ENCODE measurements at regions not wholly inside any gene's neighbourhood (a gene's known extent, or its start where the extent isn't known, plus 50 kb on each side); places are given as distances from the start of the nearest gene placed in this dataset.
"Not testable (repeated sequence)": the region's sequence is repeated elsewhere in the genome, so short reads cannot be mapped to it uniquely, and the experiment has no call there.

DNA sequence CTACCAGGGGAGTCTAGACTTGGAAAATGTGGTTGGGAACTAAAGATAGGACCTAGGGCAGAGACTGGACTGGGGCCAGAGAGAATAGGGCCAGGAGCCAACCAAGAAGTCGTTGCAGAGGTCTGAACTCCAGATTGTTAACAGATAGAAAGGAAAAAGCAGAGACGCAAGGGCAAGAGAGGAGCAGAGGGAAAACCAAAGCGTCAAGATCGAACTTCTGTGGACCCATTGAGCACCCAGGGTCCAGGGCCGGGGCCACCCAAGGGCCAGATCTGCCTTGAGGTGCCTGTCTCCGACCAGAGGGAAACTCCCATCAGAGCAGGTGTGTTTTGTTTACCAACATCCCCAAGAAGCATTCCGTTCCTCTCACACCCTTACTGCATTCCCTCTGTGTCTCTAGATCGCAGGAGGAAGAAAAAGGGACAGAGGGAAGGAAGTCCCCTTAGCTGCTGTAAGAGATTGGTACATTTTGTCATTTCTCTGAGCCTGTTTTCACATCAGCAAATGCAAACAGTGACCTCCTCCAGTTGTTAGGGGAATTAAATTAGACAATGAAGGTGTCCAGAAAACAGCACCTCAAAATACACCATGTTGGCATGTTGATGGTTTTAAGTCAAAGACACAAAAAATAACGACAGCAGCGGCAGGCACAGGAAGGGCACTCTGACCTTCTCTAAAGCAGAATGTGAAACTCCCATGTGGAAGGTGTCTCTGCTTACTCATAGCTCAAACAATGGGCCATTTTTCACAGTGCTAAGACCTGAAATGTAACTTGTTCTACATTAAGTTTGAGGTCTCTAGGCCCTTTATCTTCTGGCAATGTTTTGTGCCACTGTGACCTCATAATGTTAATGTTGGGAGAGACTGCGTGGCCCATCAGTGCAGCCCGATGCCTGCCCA, 105.8 kb upstream of the RAB4A start:
- peak; percentile 33 for DNase-seq

DNA sequence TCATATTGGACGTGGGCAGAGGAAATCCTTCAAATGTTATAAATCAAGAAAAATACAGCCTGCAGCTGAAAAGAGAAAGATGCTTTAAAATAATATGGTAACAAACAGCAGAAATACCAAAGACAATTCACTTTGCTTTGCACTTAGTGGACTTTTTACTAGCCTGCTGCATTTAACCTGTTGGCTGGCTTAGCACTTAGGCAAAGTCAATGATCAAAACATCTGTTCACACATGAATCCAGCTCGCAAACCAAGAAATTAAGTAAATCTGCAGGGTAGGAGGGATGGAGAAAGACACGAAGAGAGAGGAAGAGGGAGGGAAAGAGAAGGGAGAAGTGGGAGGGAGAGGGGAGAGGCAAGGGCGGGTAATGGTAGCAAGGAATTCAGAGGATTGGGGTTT, 103.6 kb upstream of the RAB4A start:
- DNase-seq = no peak

DNA sequence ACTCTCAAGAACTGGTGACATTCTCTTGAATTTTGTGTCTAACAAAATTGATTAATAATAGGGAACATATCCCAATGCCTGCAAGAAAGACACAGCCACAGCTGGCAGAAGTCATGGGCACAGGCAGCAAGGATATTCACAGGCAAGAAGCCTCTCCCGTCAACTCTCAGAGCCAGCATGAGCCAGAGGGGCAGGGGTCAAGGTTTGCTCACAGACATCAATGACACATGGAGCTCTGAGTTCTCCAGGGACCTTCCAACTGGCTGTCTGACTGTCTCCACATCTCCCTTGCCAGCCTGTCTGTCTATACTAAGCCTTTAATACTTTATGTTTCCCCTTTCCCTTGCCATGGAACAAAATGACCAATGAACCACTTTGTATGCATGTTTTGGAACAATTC, 101.5 kb upstream of the RAB4A start:
- no peak for DNase-seq

DNA sequence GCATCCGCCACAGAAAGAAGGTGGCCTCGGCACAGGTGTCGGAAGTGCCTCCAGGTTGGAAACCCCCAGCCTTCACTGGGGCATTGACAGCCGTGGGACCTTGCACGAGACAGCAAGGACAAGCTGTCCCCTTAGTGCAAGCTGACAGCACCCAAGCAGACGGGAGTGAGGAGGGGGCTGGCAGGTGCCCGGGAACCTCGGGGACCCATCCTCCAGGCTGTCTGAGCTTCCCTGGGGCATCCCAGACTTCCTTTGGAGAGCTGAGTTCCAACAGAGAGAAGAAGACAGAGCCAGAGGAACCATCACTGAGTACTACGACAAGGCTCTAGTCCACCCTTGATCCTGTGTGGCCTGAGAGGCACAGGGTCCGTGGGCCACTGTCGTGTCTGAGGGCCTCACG, 100.6 kb upstream of the RAB4A start:
- DNase-seq = no peak

DNA sequence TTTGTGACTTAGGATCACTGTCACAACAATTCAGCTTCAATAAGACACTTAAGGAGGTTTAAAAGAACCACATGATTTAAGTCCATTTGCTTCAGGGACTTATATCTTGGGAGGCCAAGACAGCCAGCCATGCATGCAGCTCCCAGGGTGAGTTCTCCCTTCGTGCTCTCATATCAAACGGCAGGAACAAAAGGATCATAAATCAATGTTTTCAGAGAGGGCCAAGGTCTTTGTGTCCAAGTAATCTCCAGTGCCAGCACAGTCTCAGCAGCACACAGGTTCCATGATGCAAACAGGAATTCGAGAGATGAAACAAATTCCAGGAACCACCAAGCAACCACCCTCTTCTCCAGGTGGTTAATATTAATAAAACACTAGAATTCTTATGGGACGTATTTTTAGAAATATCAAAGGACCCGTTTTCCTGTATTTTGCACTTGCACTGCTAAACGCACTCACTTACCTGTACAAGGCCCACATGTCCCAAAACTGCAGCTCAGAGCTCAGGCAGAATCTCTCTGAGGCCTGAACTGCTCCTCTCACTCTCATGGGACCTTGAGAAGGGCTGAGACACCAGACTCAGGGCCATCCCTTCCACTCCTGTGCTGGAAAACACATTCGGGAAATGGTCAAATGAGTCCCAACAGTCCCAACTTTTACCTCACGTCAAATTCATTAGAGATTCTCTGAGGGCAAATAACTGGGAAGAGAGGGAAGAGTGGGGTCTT, 100.0 kb upstream of the RAB4A start:
- no peak for DNase-seq

DNA sequence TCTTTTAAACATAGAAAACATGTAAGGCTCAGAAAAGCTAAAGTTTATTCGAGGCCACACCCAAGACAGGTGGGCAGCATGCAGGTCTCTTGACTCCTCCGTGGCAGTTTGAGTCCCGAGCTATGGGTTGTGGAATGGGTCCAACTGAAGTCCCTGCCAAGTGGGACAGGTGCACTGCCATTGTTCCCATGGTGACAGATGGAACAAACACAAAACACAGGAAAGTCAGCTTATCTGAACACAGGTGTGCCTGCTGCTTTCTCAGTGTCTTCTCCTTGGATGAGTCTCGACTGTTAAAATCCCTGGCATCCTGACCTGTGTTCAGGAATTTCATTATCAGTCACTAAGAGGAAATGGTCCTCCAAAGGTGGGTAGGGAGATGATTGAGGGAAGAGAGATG, 99.0 kb upstream of the RAB4A start:
- DNase-seq = no peak

DNA sequence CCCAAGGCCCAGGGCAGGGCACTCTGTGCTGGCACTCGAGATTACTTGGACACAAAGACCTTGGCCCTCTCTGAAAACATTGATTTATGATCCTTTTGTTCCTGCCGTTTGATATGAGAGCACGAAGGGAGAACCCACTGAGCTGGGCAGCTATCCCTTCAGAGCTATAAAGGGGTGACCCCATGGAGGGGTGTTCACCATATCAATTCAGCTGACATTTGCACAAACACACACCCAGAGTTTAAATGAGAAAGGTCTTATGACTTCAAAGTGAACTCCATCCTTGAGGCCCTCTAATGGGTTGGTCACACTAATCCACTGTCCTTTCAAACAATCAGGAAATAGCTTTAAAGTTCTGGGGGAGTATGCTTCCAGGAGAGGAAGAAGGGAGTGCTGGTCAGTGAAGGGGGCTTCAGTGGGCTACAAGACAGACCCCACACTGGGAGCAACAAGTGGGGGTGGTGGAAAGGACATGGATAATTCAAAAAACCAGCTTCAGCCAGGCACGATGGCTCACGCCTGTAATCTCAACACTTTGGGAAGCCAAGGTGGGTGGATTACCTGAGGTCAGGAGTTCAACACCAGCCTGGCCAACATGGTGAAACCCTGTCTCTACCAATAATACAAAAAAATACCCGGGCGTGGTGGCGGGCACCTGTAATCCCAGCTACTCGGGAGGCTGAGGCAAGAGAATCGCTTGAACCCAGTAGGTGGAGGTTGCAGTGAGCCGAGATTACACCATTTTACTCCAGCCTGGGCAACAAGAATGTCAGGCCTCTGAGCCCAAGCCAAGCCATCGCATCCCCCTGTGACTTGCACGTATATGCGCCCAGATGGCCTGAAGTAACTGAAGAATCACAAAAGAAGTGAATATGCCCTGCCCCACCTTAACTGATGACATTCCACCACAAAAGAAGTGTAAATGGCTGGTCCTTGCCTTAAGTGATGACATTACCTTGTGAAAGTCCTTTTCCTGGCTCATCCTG, 97.1 kb upstream of the RAB4A start:
- DNase-seq = not testable (repeated sequence)

DNA sequence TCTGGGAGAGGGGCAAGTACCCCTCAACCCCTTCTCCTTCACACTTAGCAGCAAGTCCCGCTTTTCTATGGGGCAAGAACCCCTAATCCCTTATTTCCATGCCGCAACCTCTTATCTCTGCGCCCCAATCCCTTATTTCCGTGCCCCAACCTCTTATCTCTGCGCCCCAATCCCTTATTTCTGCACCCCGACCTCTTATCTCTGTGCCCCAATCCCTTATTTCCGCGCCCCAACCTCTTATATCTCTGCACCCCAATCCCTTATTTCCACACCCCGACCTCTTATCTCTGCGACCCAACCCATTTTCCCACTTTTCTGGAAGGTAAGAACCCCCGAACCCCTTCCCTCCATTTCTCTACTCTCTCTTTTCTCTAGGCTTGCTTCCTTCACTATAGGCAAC, 95.6 kb upstream of the RAB4A start:
- not testable (repeated sequence) for DNase-seq

DNA sequence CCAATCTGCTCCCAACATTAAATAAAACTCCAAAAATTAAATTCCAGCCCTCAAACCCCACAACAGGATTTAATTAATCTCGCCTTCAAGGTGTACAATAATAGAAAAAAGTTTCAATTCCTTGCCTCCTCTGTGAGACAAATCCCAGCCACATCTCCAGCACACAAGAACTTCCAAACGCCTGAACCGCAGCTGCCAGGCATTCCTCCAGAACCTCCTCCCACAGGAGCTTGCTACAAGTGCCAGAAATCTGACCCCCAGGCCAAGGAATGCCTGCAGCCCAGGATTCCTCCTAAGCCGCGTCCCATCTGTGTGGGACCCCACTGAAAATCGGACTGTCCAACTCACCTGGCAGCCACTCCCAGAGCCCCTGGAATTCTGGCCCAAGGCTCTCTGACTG, 94.5 kb upstream of the RAB4A start:
- not testable (repeated sequence) for DNase-seq

DNA sequence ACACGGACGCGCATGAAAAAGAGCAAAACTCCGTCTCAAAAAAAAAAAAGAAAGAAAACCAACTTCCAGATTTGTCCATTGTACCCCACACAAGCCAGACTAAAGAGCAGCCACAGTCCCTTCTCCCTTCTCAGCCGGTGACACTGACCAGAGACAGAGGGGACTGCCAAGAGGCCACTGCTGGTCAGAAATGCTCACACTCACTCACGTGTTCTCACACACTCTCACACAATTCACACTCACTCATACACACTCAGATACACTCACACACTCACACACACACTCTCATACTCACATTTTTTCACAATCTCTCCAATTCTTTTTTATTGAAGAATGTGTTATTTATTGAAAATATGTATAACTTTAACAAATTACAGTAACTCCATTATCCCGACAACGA, 90.8 kb upstream of the RAB4A start:
- DNase-seq = no peak

DNA sequence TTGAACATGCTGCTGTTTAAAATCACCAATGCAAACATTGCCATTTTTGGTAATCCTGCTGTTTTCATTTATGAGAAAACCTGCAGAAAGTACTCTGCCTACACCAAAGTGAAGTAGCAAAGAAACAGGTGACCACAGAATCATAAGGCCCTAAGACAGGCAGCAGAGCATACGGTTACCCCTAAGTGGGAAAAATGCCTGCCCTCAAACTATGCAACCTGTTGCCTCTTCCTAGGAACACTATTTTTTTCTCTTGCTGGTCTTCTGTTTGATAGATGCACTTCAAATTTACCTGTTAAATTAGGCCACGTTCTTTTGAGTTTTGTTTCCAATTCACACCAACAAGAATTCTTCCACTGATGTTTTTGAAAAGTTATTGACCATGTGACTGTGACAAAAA, 89.5 kb upstream of the RAB4A start:
- no peak for DNase-seq

DNA sequence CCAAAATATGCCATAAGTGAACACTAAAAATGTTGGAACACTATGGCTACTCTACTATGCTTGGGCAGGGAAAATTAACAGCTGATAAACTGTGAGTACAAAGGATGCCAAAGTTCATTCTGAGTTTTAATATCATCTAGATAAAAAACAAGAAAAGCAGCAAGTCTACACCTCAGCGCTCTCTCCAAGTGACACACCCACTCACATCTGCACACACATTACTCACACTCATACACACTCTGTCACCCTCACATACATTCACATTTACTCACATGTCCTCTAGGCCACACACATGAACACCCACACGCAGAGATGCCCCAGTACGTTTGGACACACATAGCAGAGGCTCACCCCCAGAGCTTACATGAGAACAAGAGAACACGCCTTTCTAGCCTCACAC, 87.3 kb upstream of the RAB4A start:
- DNase-seq = no peak

DNA sequence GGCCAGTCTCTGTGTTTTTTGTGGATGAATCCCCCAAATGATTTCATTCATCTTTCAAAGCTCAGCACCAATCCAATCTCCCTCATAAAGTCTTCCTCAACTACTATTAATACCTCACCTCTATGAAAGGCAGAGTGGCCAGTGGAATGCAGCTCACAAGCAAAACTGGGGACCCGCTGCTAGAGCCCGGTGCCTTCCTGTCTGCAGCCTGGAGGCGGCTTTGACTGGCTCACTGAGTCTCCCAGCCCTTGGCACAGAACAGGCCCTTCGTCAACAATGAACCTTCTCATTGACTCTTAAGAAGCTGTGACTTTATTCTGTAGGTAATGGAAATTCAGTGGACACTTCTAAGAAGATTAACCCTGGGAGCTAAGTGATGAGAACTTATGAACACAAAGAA, 86.8 kb upstream of the RAB4A start:
- no peak for DNase-seq

DNA sequence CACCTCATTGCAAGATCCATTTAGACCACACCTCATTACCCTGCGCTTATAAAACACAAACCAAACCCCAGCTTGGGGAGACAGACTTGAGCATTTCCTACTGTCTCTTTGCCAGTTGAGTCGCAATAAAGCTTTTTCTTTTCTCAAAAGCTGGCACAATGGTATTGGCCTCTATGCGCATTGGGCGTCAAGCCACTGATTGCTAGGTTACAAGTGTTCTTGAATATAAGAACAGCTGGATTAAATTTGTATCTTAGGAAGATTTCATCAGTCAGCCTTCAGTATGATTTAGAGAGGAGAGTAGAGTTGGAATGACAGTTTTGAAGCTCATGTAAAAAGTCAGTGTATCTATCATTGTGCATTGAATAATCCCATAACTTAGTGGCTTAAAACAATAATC, 84.9 kb upstream of the RAB4A start:
- no peak for DNase-seq

DNA sequence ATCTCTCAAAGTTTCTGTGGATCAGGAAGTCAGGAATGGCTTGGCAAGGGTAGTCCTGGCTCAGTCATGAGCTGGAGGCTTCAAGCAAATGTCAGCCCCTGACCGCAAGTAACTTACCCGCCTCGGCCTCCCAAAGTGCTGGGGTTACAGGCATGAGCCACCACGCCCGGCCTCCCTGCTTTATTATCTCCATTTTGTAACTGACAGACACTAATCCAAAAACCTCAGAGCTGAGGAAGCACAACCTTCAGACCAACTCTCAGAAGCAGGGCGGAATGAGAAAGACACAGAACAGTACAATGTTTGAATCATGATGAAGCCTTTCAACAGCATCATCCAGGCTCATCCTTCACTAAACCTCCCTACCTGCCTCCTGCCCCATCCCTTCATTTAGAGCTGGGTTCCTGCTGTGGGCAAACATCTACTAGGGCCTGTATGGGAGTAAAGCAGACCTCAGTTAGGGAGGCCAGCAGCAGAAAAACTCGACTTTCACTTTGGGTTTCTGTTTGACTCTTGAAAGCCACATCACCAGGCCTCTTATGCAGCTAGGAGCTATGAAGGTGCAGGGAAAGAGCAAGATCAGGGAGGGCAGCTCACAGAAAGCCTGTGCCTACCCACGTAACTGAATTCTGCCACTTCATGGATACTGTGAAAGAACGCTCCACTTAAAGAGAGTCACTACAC, 84.4 kb upstream of the RAB4A start:
- peak; percentile 70 for DNase-seq

DNA sequence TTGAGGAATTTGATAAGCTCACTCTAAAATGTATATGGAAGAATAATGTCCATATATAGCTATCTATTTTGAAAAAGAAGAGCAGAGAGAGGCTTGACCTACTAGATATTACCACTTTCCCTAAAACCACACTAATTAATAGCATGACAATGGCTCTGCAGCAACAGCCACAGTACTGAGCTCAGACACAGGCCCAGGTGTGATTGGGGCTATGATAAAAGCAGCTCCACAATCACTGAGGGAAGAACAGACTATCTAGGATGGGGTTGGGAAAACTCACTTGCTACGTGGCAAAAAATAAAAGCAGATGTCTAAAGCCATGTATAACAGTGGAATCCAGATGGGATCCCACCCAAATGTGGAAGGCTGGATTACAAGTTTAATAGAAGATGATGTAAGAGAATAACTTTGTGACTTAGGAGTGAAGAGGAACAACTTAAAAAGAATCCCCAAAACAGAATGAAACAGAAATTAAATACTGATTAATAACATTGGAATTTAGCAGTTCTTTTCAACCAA, 80.8 kb upstream of the RAB4A start:
- peak; percentile 27 for DNase-seq

DNA sequence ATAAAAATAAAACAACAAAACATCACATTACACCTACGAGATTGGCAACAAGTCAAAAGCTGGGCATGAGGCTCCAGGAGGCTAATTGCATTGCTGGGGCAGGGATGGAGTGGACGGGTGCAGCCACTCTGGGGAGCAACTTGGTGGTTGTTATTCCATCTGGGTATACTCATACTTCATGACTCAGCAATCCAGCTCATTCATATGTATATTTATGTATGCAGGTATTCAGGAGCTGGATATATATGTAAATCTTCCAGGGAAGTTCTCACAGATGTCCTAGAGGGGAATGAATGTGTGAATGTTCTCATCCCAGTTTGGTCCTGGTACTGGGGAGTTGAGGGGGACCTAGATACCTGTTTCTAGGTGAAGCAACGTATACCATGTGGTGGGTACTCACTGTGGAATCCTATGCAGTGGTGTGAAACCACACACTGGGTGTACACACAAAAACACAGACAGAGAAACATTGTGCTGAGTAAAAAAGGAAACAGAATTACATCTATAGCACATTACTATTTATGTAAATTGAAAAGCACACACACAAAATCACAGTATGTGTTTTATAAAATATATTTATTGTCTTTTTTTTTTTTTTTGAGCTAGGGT, 79.7 kb upstream of the RAB4A start:
- DNase-seq = no peak

DNA sequence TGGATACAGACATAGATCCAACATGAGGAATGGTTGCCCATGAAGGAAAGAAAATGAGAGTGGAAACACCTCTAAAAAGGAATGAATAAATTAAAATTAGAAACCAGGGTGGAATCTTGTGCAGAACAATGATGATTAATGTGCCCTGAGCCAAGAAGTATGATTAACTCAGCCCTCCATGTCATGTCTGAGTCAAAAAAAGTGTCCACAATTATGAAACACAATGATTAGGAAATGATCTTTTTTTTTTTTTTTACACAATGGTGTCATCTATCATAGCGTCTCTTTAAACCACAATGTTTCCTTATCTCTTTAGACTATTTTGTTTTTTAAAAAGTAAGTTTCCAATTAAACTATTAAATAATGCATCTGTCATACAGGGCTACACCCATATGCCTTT, 78.9 kb upstream of the RAB4A start:
- DNase-seq = peak; percentile 89

DNA sequence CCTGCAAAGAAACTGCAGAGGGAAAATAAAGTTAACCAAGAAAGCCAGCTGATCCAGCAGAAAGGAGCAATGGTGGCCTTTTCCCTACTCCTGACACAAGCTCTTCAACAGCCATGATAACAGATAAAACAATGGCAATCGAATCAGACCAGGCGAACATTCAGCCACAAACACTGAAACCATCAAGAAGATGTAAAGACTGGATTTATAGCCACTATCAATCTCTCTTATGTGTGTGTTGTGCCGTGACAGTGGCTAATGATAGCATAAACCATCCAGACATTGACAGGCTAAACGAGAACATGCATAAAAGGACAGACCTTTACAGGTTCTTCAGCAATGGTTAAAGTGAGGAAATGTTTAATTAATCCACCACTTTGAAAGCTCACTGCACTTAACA, 78.1 kb upstream of the RAB4A start:
- DNase-seq = no peak

DNA sequence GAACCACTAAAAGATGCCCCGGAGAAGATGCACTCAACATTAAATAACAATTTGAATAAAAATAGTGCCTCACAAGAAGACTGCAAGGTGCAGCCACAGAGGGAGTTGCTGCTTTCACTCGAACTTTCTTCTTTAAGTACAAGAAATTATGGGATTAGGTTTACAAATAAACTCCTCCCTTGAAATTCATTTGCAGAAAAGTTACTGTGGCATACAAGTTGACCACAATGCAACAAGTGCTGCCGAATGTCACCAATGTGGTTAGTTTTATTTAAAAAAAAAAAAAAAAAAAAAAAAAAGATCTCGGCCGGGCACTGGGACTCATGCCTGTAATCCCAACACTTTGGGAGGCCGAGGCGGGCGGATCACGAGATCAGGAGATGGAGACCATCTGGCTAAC, 76.8 kb upstream of the RAB4A start:
- no peak for DNase-seq

DNA sequence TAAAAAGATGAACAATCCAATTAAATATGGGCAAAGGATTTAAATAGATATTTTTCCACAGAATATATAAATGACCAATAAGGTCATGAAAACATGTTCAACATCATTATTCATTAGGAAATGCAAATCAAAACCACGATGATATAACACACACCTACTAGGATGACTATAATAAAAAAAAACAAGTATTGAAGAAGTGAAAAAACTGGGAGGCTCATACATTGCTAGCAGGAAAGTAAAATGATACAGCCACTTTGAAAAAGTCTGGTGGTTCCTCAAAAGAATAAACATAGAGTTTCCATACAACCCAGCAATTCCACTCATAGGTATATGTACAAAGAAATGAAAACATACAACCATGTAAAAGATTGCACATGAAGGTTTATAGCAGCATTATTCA, 75.7 kb upstream of the RAB4A start:
- peak; percentile 65 for DNase-seq
